Cardiac fibroblast (primary cell): ENCODE measurements at regions not wholly inside any gene's neighbourhood (a gene's known extent, or its start where the extent isn't known, plus 50 kb on each side); places are given as distances from the start of the nearest gene placed in this dataset.
A peak's percentile ranks its signal among the peaks of the same experiment; 100 is the strongest.
"Not testable (repeated sequence)": the region's sequence is repeated elsewhere in the genome, so short reads cannot be mapped to it uniquely, and the experiment has no call there.

Experiments
- DNase-seq, 2 donors: peaks; one replicate each; pipeline versions ENCODE4 v3.0.0 to v3.0.0-alpha.2; 2010; ENCODE audit warnings: low read depth in 2 of 2
- H3K4me3 ChIP-seq, 2 donors: replicated peaks in 1 of 2; 1 replicate in 1 of 2; 2 replicates in 1 of 2; pipeline ENCODE4 v1.5.1; 2011; ENCODE audit warnings: low read depth in 2 of 2, low read length in 2 of 2, mild to moderate bottlenecking in 2 of 2, moderate library complexity in 1 of 2
- TF ChIP-seq, protein P1 (sequence below): IDR thresholded peaks from one replicate; pipeline ENCODE4 v1.5.1; 2011; ENCODE audit warnings: low read depth, mild to moderate bottlenecking, low read length, inconsistent platforms

DNA sequence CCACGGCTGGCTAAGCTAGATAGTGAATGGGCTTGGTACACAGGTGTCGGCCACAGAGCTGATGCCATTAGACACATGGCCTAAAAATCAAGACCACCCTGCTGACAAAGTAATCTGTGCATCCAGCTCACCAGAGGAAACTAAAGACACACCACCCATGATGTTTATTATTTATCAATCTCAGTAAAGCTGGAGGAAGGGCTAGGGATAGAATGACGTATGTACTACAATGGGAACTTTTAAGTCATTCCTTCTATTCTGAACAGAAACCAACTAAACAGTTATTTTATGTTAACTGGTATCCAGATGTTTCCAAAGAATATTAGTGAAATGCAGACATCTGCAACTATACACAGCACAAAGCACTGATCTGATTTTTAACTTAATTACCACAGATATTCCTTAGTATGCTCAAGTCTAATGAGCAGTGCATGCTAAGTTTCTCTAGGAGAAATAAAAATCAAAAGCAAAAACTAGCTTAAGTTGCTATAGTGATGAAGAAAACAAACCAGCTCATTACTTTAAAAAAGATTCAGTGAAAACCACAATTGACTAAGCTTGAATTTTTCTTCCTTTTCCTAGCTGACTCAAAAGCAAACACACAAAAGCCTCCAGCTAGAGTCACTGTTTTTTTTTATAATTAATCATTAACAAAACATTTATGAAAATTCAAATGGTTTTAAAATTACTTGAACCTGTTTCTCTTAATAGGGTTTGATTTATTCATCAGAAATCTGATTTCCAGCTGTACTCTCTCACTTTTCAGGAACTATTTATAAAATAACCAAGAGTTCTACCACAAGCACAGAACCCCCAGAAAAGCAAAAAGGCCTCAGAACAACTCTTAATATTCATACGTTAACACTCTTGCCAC lies 129.0 kb upstream of the PTPN20 start:
- DNase-seq, result peak in 1 of 2 donors; percentile 49

DNA sequence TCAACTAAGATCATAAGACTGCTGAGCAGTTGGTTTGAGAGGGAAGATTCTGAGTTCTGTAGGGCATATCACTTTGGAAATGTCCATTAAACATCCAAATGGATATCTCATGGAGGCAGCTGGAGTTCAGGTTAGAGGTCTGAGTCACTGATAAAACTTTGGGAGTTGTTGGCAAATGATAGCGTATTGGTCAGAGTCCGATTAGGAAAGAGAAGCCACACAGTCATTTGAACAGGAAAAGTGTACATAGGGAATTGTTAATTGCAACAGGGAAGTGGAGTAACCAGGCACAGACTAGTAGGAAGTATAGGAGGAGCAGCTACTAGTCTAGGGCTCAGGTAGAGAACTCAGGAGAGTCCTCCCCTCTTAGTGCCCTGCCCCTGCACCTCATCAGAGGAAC lies 126.6 kb upstream of the PTPN20 start:
- not testable (repeated sequence) for DNase-seq, H3K4me3 ChIP-seq

More for the DNA sequence above, 129.0 kb upstream of the PTPN20 start:
- not testable (repeated sequence) for H3K4me3 ChIP-seq

DNA sequence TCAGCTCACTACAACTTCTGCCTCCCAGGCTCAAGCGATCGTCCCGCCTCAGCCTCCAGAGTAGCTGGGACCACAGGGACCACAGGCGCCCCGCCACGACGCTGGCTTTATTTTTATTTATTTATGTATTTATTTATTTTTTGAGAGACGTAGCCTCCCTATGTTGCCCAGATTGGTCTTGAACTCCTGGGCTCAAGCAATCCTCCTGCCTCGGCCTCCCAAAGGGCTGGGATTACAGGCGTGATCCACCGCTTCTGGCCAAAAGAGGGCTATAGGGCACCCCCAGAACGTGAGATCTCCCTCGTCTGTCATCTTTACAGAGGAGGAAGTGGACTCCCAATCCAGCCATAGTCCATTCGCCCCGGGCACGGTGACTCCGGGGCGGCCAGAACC lies 125.1 kb upstream of the PTPN20 start:
- peak in 1 of 2 donors; percentile 6 for DNase-seq
- H3K4me3 ChIP-seq, result peak overlapping the region; percentile 29 to 39

DNA sequence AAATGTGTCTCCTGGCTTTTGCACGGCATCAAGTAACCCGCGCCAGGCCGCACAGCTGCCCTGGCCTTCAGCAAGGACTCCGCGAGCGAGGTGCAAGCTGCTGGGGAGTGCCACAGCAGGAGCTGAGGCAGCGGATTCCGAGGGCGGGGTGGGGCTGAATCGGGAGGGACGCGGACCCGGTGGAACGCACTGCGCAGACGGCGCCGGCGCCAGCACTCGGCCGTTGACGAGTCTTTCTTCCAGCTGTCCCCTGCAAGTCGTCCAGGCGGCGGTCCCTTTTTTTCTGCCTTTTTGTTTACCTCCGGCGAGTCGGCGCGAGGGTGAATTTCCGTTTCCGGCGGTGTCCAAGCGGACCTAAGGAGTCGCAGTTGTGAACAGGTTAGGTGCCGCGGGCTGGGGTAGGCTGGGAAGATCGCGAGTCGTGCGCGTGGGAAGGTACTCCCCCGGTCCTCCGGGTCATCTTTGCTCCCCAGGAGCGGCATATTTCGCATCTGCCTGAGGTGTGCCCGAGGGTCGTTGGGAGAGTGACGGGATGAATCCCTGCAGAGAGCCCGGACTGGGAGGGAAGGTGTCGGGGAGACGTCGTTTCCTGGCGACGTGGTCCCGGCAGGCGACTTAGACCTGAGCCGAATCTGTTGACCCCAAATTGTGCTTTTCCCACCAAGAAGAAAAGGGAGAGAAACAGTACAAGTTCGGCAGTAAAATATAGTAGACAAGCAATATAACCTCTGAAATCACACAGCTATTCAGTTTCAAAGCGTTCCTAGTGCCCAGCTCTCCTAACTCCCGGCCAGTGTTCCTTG lies 124.5 kb upstream of the PTPN20 start:
- DNase-seq, result peak; percentile 74 to 83

DNA sequence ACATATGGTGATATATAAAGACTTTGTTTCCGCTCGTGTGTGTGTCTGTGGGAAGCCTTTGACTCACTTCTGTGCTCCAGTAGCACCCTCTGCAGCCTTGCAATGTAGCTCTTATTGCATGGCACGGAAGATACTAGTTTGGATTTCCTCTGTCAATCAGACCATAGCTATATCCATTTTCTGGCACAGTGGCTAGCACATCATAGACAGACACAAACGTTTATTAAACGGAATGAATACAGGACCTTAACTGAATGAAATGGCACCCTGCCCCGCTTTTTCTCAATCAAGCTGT lies 124.0 kb upstream of the PTPN20 start:
- H3K4me3 ChIP-seq, result peak overlapping the region; percentile 59 to 71
- TF ChIP-seq, protein P1, sequence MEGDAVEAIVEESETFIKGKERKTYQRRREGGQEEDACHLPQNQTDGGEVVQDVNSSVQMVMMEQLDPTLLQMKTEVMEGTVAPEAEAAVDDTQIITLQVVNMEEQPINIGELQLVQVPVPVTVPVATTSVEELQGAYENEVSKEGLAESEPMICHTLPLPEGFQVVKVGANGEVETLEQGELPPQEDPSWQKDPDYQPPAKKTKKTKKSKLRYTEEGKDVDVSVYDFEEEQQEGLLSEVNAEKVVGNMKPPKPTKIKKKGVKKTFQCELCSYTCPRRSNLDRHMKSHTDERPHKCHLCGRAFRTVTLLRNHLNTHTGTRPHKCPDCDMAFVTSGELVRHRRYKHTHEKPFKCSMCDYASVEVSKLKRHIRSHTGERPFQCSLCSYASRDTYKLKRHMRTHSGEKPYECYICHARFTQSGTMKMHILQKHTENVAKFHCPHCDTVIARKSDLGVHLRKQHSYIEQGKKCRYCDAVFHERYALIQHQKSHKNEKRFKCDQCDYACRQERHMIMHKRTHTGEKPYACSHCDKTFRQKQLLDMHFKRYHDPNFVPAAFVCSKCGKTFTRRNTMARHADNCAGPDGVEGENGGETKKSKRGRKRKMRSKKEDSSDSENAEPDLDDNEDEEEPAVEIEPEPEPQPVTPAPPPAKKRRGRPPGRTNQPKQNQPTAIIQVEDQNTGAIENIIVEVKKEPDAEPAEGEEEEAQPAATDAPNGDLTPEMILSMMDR, result no peak
- peak; percentile 55 to 67 for DNase-seq

More for the DNA sequence above, 124.5 kb upstream of the PTPN20 start:
- peak overlapping the region; percentile 59 to 71 for H3K4me3 ChIP-seq

DNA sequence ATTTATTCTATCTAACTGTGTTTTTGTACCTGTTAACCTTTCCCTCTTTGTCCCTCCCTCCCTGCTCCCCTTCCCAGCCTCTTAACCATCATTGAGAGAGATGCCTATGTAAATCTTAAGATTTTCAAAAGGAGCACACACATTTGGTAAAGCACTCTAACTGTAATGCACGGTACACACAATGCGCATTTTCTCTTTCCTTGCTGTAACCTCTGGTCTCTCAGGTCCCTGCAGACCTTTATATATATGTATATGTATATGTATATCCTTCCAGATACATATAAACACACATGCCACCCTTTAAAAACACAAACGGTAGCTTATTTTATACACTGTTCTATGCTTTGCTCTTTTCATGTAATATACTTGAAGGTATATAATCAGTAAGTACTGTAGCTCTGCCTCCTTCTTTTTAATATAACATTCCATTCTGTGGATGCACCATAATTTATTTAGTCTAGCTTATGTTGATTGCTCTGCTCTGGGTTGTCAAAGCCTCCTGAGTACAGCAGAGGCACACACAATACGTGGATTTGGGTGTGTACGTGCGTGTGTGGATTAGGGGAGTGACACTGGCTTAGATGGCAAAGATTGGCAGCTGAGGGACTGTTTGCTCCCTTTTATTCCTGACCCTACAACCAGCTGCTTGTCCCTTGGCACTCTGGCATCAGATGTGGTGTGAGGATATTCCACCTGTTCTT lies 118.4 kb upstream of the PTPN20 start:
- DNase-seq, result not testable (repeated sequence)

DNA sequence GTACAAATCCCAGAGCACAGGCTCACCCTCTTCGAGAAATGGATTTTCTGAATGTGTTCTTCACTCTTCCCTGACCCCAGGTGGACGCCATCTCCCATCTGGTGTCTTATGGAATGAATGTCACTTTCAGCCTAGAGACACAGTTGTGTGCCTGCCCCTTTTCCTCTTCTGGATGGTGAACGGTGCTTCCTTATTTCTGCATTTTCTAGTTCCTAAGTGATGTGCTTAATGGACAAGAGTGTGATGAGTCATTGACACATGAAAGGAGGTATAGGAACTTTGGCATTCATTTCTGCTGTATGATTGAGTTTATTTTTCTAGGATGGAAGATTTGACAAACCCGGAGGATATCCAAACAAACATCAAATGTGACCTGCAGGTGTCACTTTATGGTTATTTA lies 114.9 kb upstream of the PTPN20 start:
- H3K4me3 ChIP-seq, DNase-seq: not testable (repeated sequence)

More for the DNA sequence above, 118.4 kb upstream of the PTPN20 start:
- not testable (repeated sequence) for H3K4me3 ChIP-seq

DNA sequence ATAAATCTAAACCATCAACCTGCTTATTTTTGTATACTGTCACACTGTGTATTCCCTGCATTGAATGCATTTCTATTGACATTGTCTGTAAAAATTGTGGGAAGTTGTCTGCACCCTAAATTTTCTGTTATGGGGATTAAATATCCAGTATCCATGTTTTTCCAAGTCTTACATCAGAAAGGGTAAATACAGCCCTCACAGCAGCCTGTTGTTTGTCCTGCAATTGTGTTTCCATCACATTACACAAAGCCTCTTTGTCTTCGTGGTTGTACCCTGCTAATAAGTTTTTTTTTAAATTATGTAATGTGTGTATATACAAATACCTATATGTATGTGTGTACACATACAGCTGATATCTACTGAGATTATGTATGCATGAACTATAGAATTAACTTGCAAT lies 109.2 kb upstream of the PTPN20 start:
- H3K4me3 ChIP-seq, DNase-seq: not testable (repeated sequence)

DNA sequence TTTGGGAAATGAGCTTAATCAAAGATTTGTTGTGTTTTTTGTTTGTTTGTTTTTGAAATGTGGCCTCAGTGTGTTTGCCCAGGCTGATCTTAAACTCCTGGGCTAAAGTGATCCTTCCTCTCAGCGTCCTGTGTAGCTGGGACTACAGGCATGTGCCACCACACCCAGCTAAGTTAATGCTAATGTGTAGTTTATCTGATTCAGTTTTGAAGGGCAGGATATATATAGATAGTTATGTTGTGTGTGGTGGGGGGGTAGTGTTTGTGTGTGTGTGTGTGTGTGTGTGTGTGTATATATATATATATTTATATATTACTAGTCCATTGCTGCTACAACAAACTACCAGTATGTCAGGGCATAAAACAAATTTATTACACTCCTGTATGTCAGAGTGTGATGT lies 108.1 kb upstream of the PTPN20 start:
- DNase-seq, H3K4me3 ChIP-seq: not testable (repeated sequence)

DNA sequence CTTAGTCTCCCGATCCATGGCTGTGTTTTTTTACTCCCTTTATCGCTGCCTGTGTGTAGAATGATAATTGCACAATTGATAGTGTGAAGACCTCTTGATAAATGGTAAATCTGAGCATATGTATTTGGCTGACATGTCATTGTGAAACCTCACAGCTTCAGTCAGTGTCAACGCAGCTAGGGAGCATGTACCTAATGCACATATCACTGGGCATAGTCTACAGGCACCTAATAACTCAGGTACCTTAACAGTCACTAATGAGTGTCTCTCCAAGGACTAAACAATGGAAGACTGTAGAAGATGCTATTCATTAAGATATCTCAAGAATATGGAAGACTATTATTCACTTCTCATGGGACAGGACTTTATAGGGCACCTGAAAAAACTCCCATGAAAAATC lies 101.0 kb upstream of the PTPN20 start:
- DNase-seq, H3K4me3 ChIP-seq: not testable (repeated sequence)

DNA sequence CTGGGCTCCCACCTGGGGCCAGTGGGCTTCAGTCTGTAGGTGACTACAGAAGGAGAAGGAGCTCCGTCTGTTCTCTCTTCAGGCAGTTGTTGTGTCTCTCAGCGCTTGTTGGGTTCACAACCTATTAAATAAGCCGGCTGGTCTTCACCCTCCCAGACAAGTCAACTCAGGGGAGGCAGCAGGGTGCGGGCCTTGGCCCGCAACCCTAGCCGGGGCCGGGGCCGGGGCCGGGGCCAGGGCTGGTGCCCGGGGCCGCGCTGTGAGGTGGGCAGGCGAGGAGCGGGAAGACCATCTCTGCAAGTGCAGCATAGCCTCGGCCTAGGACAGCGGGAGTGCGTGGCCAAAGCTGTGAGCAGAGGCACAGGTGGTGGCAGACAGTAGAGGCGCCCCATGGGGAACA lies 95.1 kb upstream of the PTPN20 start:
- not testable (repeated sequence) for H3K4me3 ChIP-seq, DNase-seq

DNA sequence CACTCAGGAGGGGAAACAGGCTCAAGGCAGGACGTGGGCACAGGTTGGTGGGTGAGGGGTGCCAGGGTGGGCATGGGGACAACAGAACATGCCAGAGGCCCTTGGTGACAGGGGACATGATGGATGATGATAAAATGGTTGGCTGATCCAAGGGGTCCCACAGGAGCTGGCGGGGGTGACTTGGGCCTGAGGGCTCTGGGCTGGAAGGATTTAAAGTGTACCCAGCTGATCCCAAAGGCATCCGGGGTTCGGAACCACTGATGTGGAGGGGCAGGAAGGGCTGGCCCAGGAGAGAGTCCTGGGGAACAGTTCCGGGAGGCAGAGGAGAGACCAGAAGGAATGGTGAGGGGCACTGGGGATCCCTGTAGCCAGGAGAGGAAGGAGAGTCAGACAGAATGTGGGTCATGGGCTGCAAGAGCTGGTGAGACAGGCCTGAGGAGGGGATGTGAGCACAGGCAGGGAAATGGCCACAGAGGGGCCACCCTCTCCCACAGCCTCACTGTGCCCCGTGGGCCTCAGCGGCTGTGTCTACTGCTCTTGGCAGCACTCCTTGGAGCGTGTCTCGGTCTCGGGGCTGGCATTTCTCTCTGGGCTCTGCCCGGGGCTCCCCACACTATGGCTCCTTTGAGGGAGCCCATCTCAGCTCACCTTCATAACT lies 70.7 kb upstream of the PTPN20 start:
- DNase-seq, H3K4me3 ChIP-seq: not testable (repeated sequence)

DNA sequence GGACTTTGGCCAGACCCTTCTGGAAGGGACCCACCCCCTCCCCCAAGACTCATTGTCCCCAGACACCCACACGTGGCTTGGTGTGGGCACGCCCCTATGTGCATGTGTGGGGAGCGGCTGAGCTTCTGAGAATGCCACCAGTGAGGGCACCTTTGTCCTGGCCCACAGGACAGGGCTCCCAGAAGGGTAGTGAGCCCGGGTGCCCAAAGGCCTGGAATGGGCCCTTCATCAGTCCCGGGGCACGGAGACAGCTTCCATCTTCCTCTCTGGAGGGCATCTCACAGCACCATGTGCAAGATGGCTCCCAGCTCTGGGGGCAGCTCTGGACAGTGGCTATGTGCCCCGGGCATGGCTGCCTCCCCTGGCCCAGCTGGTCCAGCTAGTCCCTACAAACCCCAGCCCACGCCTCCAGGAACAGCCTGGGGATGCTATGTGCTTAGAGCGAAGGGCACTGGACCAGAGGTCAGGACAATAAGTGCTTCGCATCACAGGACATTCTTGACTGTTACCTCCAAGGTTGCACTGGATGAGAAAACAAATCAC lies 70.1 kb upstream of the PTPN20 start:
- DNase-seq, H3K4me3 ChIP-seq: not testable (repeated sequence)

DNA sequence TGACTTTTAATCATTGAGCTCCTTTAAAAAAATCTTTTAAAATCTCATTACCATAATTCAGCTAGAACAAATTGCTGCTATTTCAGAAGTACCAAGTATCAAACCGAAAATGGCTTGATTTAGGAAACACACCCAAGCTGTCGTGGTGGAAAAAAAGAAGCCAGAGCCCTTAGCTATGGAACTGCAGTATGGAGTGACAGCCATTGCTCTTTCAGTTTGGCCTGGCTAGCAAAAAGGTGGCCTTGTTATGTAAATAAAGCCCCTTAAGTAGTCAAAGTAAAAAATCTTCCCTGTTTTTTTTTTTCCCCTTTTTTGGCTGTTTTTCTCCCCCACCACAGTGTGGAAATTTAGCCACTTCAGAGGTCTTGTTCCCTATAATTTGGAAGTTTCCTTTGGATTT lies 66.0 kb upstream of the PTPN20 start:
- DNase-seq, H3K4me3 ChIP-seq: not testable (repeated sequence)

DNA sequence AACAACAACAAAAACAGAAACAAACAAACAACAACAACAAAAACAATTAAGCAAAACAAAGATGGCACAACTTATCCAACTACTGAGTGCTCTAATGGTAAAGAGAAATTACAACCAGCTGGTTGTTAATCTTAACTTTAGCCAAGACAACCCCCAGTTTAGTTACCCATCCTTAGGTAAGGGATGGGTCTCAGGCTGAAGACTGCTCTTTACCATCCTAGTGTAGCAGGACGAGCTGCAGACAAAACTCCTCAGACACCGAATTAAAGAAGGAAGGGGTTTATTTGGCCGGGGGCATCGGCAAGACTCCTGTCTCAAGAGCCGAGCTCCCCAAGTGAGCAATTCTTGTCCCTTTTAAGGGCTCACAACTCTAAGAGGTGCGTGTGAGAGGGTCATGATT lies 65.6 kb upstream of the PTPN20 start:
- H3K4me3 ChIP-seq, DNase-seq: not testable (repeated sequence)

DNA sequence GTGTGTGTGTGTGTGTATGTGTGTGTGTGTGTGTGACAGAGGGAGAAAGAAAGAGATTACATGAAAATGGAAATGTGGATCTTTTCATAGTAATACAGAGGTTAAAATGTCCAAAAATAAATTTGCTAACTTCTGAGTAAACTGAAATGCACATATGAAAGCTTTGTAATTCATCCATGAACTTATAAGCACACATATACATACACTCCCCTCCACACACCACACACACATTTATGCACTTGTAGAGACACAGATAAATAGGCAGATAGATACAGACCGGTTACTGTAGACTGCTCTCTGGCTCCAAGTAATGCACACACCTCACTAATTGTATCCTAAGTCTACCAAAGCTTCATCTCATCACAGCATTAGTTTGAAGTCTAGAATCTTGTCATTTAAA lies 50.5 kb upstream of the PTPN20 start:
- not testable (repeated sequence) for H3K4me3 ChIP-seq, DNase-seq
